ENCODE measurements at regions not wholly inside any gene's neighbourhood (a gene's known extent, or its start where the extent isn't known, plus 50 kb on each side); places are given as distances from the start of the nearest gene placed in this dataset.

- in situ Hi-C loops (cut with MboI; ENCODE audit: low pct_unique_long_range_greater_than_20kb, low sequenced_read_pairs, unreplicated experiment): no loop called here
- no peak for TF ChIP-seq CTCF (IDR thresholded peaks at IDR 0.05; ENCODE audit: extremely low read depth, insufficient read depth, missing control alignments)
- DNase-seq (ENCODE audit: low spot score): no peak
These were observed 66.9 kb upstream of the CLMN start for GRCh38 chr14:95386536-95387095.

- no peak for TF ChIP-seq CTCF (IDR thresholded peaks at IDR 0.05; ENCODE audit: extremely low read depth, insufficient read depth, missing control alignments)
- DNase-seq (ENCODE audit: low spot score): no peak
- in situ Hi-C loops (cut with MboI; ENCODE audit: low pct_unique_long_range_greater_than_20kb, low sequenced_read_pairs, unreplicated experiment): no loop called here
These were observed 66.0 kb upstream of the CLMN start for GRCh38 chr14:95385701-95386100.

- in situ Hi-C loops (cut with MboI; ENCODE audit: low pct_unique_long_range_greater_than_20kb, low sequenced_read_pairs, unreplicated experiment): no loop called here
- DNase-seq (ENCODE audit: low spot score): no peak
- TF ChIP-seq CTCF (IDR thresholded peaks at IDR 0.05; ENCODE audit: extremely low read depth, insufficient read depth, missing control alignments): no peak
These were observed 63.0 kb upstream of the CLMN start for GRCh38 chr14:95382747-95383146.

GRCh38 chr14:95381726-95382125, 62.0 kb upstream of the CLMN start:
- TF ChIP-seq CTCF (IDR thresholded peaks at IDR 0.05; ENCODE audit: extremely low read depth, insufficient read depth, missing control alignments): no peak
- in situ Hi-C loops (cut with MboI; ENCODE audit: low pct_unique_long_range_greater_than_20kb, low sequenced_read_pairs, unreplicated experiment): no loop called here
- no peak for DNase-seq (ENCODE audit: low spot score)

GRCh38 chr14:95380350-95381042, 60.8 kb upstream of the CLMN start:
- in situ Hi-C loops (cut with MboI; ENCODE audit: low pct_unique_long_range_greater_than_20kb, low sequenced_read_pairs, unreplicated experiment): no loop called here
- TF ChIP-seq CTCF (IDR thresholded peaks at IDR 0.05; ENCODE audit: extremely low read depth, insufficient read depth, missing control alignments): no peak
- DNase-seq (ENCODE audit: low spot score): no peak

- no peak for TF ChIP-seq CTCF (IDR thresholded peaks at IDR 0.05; ENCODE audit: extremely low read depth, insufficient read depth, missing control alignments)
- in situ Hi-C loops (cut with MboI; ENCODE audit: low pct_unique_long_range_greater_than_20kb, low sequenced_read_pairs, unreplicated experiment): no loop called here
- no peak for DNase-seq (ENCODE audit: low spot score)
These were observed 59.9 kb upstream of the CLMN start for GRCh38 chr14:95379634-95380033.
